Trophoblast cell (in vitro differentiated cells and primary cell): ENCODE measurements at regions not wholly inside any gene's neighbourhood (a gene's known extent, or its start where the extent isn't known, plus 50 kb on each side); places are given as distances from the start of the nearest gene placed in this dataset.

Experiments
- DNase-seq, 2 donors: peaks; one replicate each; pipeline ENCODE4 v3.0.0-alpha.2; 2016
- H2AFZ ChIP-seq: 2 replicates; pipeline ENCODE4 v1.6.1; 2013; ENCODE audit warnings: low read length, moderate library complexity, mild to moderate bottlenecking; ENCODE audit not compliant: insufficient read depth, poor library complexity
- H2AK5ac ChIP-seq: 2 replicates; pipeline ENCODE4 v1.6.1; 2013; ENCODE audit warnings: mild to moderate bottlenecking, low read length
- H2BK120ac ChIP-seq: 2 replicates; pipeline ENCODE4 v1.6.1; 2013; ENCODE audit warnings: low read length, mild to moderate bottlenecking, moderate library complexity; ENCODE audit not compliant: insufficient read depth, poor library complexity
- H2BK12ac ChIP-seq: 2 replicates; pipeline ENCODE4 v1.6.1; 2013; ENCODE audit warnings: mild to moderate bottlenecking, low read length, moderate library complexity
- H2BK5ac ChIP-seq: 2 replicates; pipeline ENCODE4 v1.6.1; 2013; ENCODE audit warnings: low read length, low read depth, moderate library complexity, mild to moderate bottlenecking; ENCODE audit not compliant: poor library complexity
- H3K14ac ChIP-seq: 2 replicates; pipeline ENCODE4 v1.6.1; 2013; ENCODE audit warnings: mild to moderate bottlenecking, low read length
- H3K18ac ChIP-seq: 2 replicates; pipeline ENCODE4 v1.6.1; 2013; ENCODE audit warnings: mild to moderate bottlenecking, low read length
- H3K23ac ChIP-seq: 2 replicates; pipeline ENCODE4 v1.6.1; 2013; ENCODE audit warnings: low read length
- H3K27ac ChIP-seq: 2 replicates; pipeline ENCODE4 v1.5.1; 2013; ENCODE audit warnings: low read depth, mild to moderate bottlenecking, inconsistent platforms, low read length, moderate library complexity
- H3K27me3 ChIP-seq: 2 replicates; pipeline ENCODE4 v1.6.1; 2013; ENCODE audit warnings: inconsistent platforms, mild to moderate bottlenecking, low read length, moderate library complexity; ENCODE audit not compliant: insufficient read depth
- H3K36me3 ChIP-seq, 2 experiments: 1 replicate in 1 of 2; 2 replicates in 1 of 2; pipeline ENCODE4 v1.6.1; 2013; ENCODE audit warnings: low read length in 2 of 2, mild to moderate bottlenecking in 2 of 2, moderate library complexity in 1 of 2; ENCODE audit not compliant: insufficient read depth in 2 of 2, control insufficient read depth in 1 of 2
- H3K4ac ChIP-seq: 2 replicates; pipeline ENCODE4 v1.6.1; 2013; ENCODE audit warnings: low read depth, mild to moderate bottlenecking, low read length, moderate library complexity
- H3K4me1 ChIP-seq, 2 experiments: 1 replicate in 1 of 2; 2 replicates in 1 of 2; pipeline ENCODE4 v1.6.1; 2013; ENCODE audit warnings: low read length in 2 of 2, mild to moderate bottlenecking in 2 of 2, moderate library complexity in 1 of 2; ENCODE audit not compliant: insufficient read depth in 2 of 2, control insufficient read depth in 1 of 2
- H3K4me2 ChIP-seq: 2 replicates; pipeline ENCODE4 v1.6.1; 2013; ENCODE audit warnings: inconsistent platforms, mild to moderate bottlenecking, low read length, moderate library complexity
- H3K4me3 ChIP-seq: 2 replicates; pipeline ENCODE4 v1.5.1; 2013; ENCODE audit warnings: mild to moderate bottlenecking, low read depth, low read length, inconsistent platforms
- H3K79me1 ChIP-seq: one replicate; pipeline ENCODE4 v1.6.1; 2013; ENCODE audit warnings: low read length
- H3K79me2 ChIP-seq: 2 replicates; pipeline ENCODE4 v1.6.1; 2013; ENCODE audit warnings: low read length, mild to moderate bottlenecking; ENCODE audit not compliant: control insufficient read depth, insufficient read depth, poor library complexity
- H3K9ac ChIP-seq: 2 replicates; pipeline ENCODE4 v1.6.1; 2013; ENCODE audit warnings: mild to moderate bottlenecking, low read length
- H3K9me3 ChIP-seq: 2 replicates; pipeline ENCODE4 v1.6.1; 2013; ENCODE audit warnings: low read depth, mild to moderate bottlenecking, control low read depth, inconsistent platforms, low read length; ENCODE audit not compliant: insufficient read depth
- H4K12ac ChIP-seq: 2 replicates; pipeline ENCODE4 v1.6.1; 2013; ENCODE audit warnings: low read depth, mild to moderate bottlenecking, low read length, moderate library complexity
- H4K8ac ChIP-seq: 2 replicates; pipeline ENCODE4 v1.6.1; 2013; ENCODE audit warnings: low read depth, mild to moderate bottlenecking, low read length, moderate library complexity
- H4K91ac ChIP-seq: one replicate; pipeline ENCODE4 v1.6.1; 2013; ENCODE audit warnings: low read depth, mild to moderate bottlenecking, low read length, moderate library complexity
- WGBS: extraction: QIAGEN DNeasy Blood & Tissue Kit; methylation state at CpG from one replicate; pipeline ENCODE4 v1.1.7; 2013; ENCODE audit warnings: missing lambda C conversion rate; ENCODE audit not compliant: insufficient read length, insufficient coverage; ENCODE audit errors: extremely low coverage; 5-methylcytosine and 5-hydroxymethylcytosine counted together

DNA sequence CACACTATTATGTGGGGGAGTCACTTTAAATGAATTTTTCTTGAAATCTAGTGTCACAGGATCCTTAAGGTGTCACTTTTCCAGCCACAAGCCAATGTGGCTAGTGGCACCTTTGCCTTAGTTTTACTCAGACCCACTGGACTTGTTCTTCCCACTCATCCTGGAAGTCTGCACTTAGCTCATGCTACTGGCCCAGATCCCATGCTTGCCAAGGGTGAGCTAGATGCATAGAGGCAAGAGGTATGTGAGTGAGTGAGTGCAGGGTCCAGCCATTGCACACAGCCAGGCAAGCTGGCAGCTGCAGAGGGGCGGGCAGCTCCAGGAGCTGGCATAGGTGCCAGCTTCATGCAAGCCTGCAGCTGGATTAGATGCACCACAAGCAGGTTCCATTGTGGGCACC, 81.0 kb downstream of the CGGBP1 start:
- no CpG with 5 or more reads among the region's 1 CpG for WGBS
- no peaks in the 10 kb centered on the region for H3K4me1 ChIP-seq
- H2AK5ac ChIP-seq, result no peak overlapping the region
- H3K9ac ChIP-seq, result no peak overlapping the region
- H3K36me3 ChIP-seq, result no peaks in the 10 kb centered on the region
- H3K14ac ChIP-seq, result no peak overlapping the region
- no peak overlapping the region for H4K91ac ChIP-seq
- no peaks in the 10 kb centered on the region for H3K79me2 ChIP-seq
- H3K4me2 ChIP-seq, result no peak overlapping the region
- no peak overlapping the region for H3K27ac ChIP-seq
- no peaks in the 10 kb centered on the region for H3K79me1 ChIP-seq
- H3K9me3 ChIP-seq, result peaks cover 25% of the 10 kb centered on the region
- H3K23ac ChIP-seq, result no peak overlapping the region
- no peak overlapping the region for H2BK120ac ChIP-seq
- no peak overlapping the region for H2BK5ac ChIP-seq
- no peak overlapping the region for H3K4me3 ChIP-seq
- H2AFZ ChIP-seq, result no peak overlapping the region
- DNase-seq, result no peak
- H3K18ac ChIP-seq, result no peak overlapping the region
- no peak overlapping the region for H3K4ac ChIP-seq
- no peaks in the 10 kb centered on the region for H3K27me3 ChIP-seq
- H4K12ac ChIP-seq, result no peak overlapping the region
- no peak overlapping the region for H4K8ac ChIP-seq
- H2BK12ac ChIP-seq, result no peak overlapping the region

DNA sequence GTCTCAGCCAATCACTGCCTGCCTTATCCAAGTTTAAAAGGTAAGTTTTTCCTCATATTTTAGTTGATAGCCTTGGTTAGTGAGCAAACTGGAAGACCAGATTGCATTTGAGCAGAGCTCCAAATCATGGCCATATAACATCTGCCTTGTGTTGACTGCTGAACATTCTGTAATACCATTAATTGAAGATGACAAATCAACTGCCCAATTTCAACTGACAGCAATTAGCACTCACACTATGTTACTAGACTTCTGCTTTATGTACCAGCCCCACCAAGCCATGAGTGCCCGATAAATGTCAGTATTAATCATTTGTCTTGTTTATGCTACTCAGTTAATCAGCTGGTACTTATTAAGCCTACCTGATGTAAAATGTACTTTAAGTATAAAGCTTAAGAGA, 83.1 kb downstream of the CGGBP1 start:
- no peak overlapping the region for H3K14ac ChIP-seq
- no peak overlapping the region for H2BK12ac ChIP-seq
- no peak overlapping the region for H2AFZ ChIP-seq
- H3K4ac ChIP-seq, result no peak overlapping the region
- H3K4me2 ChIP-seq, result no peak overlapping the region
- no peak for DNase-seq
- no peak overlapping the region for H2BK5ac ChIP-seq
- H2BK120ac ChIP-seq, result no peak overlapping the region
- H3K18ac ChIP-seq, result no peak overlapping the region
- no peak overlapping the region for H4K12ac ChIP-seq
- no peak overlapping the region for H4K8ac ChIP-seq
- H3K9ac ChIP-seq, result no peak overlapping the region
- no peak overlapping the region for H4K91ac ChIP-seq
- no peak overlapping the region for H3K27ac ChIP-seq
- no CpG with 5 or more reads among the region's 1 CpG for WGBS
- no peak overlapping the region for H3K4me3 ChIP-seq
- no peaks in the 10 kb centered on the region for H3K4me1 ChIP-seq
- no peak overlapping the region for H3K23ac ChIP-seq
- H3K36me3 ChIP-seq, result no peaks in the 10 kb centered on the region
- H2AK5ac ChIP-seq, result no peak overlapping the region
- H3K79me1 ChIP-seq, result no peaks in the 10 kb centered on the region
- peaks cover 22% of the 10 kb centered on the region for H3K9me3 ChIP-seq
- no peaks in the 10 kb centered on the region for H3K27me3 ChIP-seq
- no peaks in the 10 kb centered on the region for H3K79me2 ChIP-seq

- no peak overlapping the region for H4K8ac ChIP-seq
- H3K23ac ChIP-seq, result no peak overlapping the region
- no CpG with 5 or more reads among the region's 5 CpGs for WGBS
- no peak overlapping the region for H2AFZ ChIP-seq
- no peak for DNase-seq
- H4K91ac ChIP-seq, result no peak overlapping the region
- no peak overlapping the region for H2BK5ac ChIP-seq
- no peak overlapping the region for H2BK120ac ChIP-seq
- no peaks in the 10 kb centered on the region for H3K27me3 ChIP-seq
- no peak overlapping the region for H3K18ac ChIP-seq
- no peak overlapping the region for H3K4me3 ChIP-seq
- H3K79me2 ChIP-seq, result no peaks in the 10 kb centered on the region
- H3K4me2 ChIP-seq, result no peak overlapping the region
- no peak overlapping the region for H2BK12ac ChIP-seq
- H3K9me3 ChIP-seq, result peaks cover 8% of the 10 kb centered on the region
- no peak overlapping the region for H4K12ac ChIP-seq
- H3K27ac ChIP-seq, result no peak overlapping the region
- H2AK5ac ChIP-seq, result no peak overlapping the region
- H3K36me3 ChIP-seq, result no peaks in the 10 kb centered on the region
- H3K4ac ChIP-seq, result no peak overlapping the region
- H3K4me1 ChIP-seq, result no peaks in the 10 kb centered on the region
- H3K9ac ChIP-seq, result no peak overlapping the region
- no peak overlapping the region for H3K14ac ChIP-seq
- H3K79me1 ChIP-seq, result no peaks in the 10 kb centered on the region
Measured at GRCh38 chr3:87973906-87974305, 84.9 kb downstream of the CGGBP1 start.

DNA sequence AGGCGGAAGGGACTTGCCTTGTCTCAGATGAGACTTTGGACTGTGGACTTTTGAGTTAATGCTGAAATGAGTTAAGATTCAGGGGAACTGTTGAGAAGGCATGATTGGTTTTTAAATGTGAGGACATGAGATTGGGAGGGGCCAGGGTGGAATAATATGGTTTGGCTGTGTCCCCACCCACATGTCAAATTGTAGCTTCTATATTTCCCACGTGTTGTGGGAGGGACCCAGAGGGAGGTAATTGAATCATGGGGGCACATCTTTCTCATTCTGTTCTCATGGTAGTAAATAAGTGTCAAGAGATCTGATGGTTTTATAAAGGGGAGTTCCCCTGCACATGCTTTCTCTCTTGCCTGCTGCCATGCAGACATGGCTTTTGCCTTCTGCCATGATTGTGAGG, 89.2 kb downstream of the CGGBP1 start:
- peaks cover 4% of the 10 kb centered on the region for H3K9me3 ChIP-seq
- no peak overlapping the region for H3K18ac ChIP-seq
- H2AFZ ChIP-seq, result no peak overlapping the region
- no peak overlapping the region for H4K12ac ChIP-seq
- H3K4me3 ChIP-seq, result no peak overlapping the region
- H4K91ac ChIP-seq, result no peak overlapping the region
- no peaks in the 10 kb centered on the region for H3K79me1 ChIP-seq
- H3K14ac ChIP-seq, result no peak overlapping the region
- no peak overlapping the region for H2BK120ac ChIP-seq
- H2BK5ac ChIP-seq, result no peak overlapping the region
- no CpG with 5 or more reads among the region's 2 CpGs for WGBS
- H3K27ac ChIP-seq, result no peak overlapping the region
- H4K8ac ChIP-seq, result no peak overlapping the region
- H3K4me2 ChIP-seq, result no peak overlapping the region
- no peaks in the 10 kb centered on the region for H3K4me1 ChIP-seq
- H2AK5ac ChIP-seq, result no peak overlapping the region
- no peak overlapping the region for H3K4ac ChIP-seq
- H3K79me2 ChIP-seq, result no peaks in the 10 kb centered on the region
- no peaks in the 10 kb centered on the region for H3K27me3 ChIP-seq
- H3K23ac ChIP-seq, result no peak overlapping the region
- no peak for DNase-seq
- no peak overlapping the region for H3K9ac ChIP-seq
- no peak overlapping the region for H2BK12ac ChIP-seq
- H3K36me3 ChIP-seq, result no peaks in the 10 kb centered on the region
